MM.1S (cell line): ENCODE measurements at regions not wholly inside any gene's neighbourhood (a gene's known extent, or its start where the extent isn't known, plus 50 kb on each side); places are given as distances from the start of the nearest gene placed in this dataset.

Experiments used
- DNase-seq: peaks from one replicate; pipeline ENCODE4 v3.0.0-alpha.2; 2015
- H2AFZ ChIP-seq: fragments of 300-600 bp; sonication (generic); 2 replicates; pipeline ENCODE4 v1.6.0; 2016; ENCODE audit warnings: antibody characterized with exemption, low read length
- H3F3A ChIP-seq: fragments of 300-600 bp; sonication (generic); 2 replicates; pipeline ENCODE4 v1.6.1; 2016; ENCODE audit warnings: mild to moderate bottlenecking, antibody characterized with exemption, low read length, moderate library complexity, mixed read lengths; ENCODE audit not compliant: insufficient read depth
- H3K27ac ChIP-seq: fragments of 300-600 bp; sonication (generic); 2 replicates; pipeline ENCODE4 v1.5.1; 2016; ENCODE audit warnings: mild to moderate bottlenecking, low read length
- H3K27me3 ChIP-seq: fragments of 300-600 bp; sonication (generic); replicated peaks from 2 replicates; pipeline ENCODE4 v1.6.0; 2016; ENCODE audit warnings: low read length; ENCODE audit not compliant: insufficient read depth
- H3K36me3 ChIP-seq: fragments of 300-600 bp; sonication (generic); replicated peaks from 2 replicates; pipeline ENCODE4 v1.6.1; 2016; ENCODE audit warnings: mild to moderate bottlenecking, low read length, mixed read lengths; ENCODE audit not compliant: insufficient read depth
- H3K4me1 ChIP-seq: fragments of 300-600 bp; sonication (generic); 2 replicates; pipeline ENCODE4 v1.6.1; 2016; ENCODE audit warnings: low read length, mixed read lengths
- H3K4me2 ChIP-seq: fragments of 300-600 bp; sonication (generic); 2 replicates; pipeline ENCODE4 v1.6.0; 2016; ENCODE audit warnings: low read depth, low read length
- H3K4me3 ChIP-seq: fragments of 300-600 bp; sonication (generic); 2 replicates; pipeline ENCODE4 v1.5.1; 2016; ENCODE audit warnings: low read length, mixed read lengths
- H3K79me2 ChIP-seq: fragments of 300-600 bp; sonication (generic); 2 replicates; pipeline ENCODE4 v1.6.1; 2016; ENCODE audit warnings: mixed run types, low read length, mixed read lengths
- H3K9ac ChIP-seq: fragments of 300-600 bp; sonication (generic); 2 replicates; pipeline ENCODE4 v1.6.1; 2016; ENCODE audit warnings: low read length, mixed read lengths
- H3K9me2 ChIP-seq: fragments of 300-600 bp; sonication (generic); replicated peaks from 2 replicates; pipeline ENCODE4 v1.6.1; 2016; ENCODE audit warnings: mild to moderate bottlenecking, low read length, mixed read lengths; ENCODE audit not compliant: insufficient read depth
- H3K9me3 ChIP-seq: fragments of 300-600 bp; sonication (generic); replicated peaks from 2 replicates; pipeline ENCODE4 v1.6.1; 2016; ENCODE audit warnings: mild to moderate bottlenecking, low read length, mixed read lengths; ENCODE audit not compliant: insufficient read depth
- H4K20me1 ChIP-seq: fragments of 300-600 bp; sonication (generic); 2 replicates; pipeline ENCODE4 v1.6.1; 2016; ENCODE audit warnings: mild to moderate bottlenecking, low read length, moderate library complexity, mixed read lengths; ENCODE audit not compliant: insufficient read depth
- EZH2 ChIP-seq: fragments of 300-600 bp; sonication (generic); optimal IDR thresholded peaks from 2 replicates; pipeline ENCODE3; 2017; ENCODE audit warnings: low read depth, mild to moderate bottlenecking, antibody characterized with exemption, low read length, mixed read lengths
- EZH2phosphoT487 ChIP-seq: fragments of 300-600 bp; sonication (generic); IDR thresholded peaks from 2 replicates; pipeline ENCODE4 v1.6.1; 2018; ENCODE audit warnings: antibody characterized with exemption, low read length
- TF ChIP-seq, protein P1 (sequence below): fragments of 300-600 bp; sonication (generic); IDR thresholded peaks from 2 replicates; pipeline ENCODE4 v1.5.1; 2016; ENCODE audit warnings: antibody characterized with exemption, low read length, mixed read lengths

GRCh38 chr5:72034770-72035169 is 72.5 kb upstream of the MAP1B start:
- H3K4me1 ChIP-seq, result no peaks in the 10 kb centered on the region

GRCh38 chr5:72035831-72036230 is 71.4 kb upstream of the MAP1B start:
- no peaks in the 10 kb centered on the region for H3K4me1 ChIP-seq
- TF ChIP-seq EZH2, result no peak
- no peak for TF ChIP-seq EZH2phosphoT487
- TF ChIP-seq, protein P1, sequence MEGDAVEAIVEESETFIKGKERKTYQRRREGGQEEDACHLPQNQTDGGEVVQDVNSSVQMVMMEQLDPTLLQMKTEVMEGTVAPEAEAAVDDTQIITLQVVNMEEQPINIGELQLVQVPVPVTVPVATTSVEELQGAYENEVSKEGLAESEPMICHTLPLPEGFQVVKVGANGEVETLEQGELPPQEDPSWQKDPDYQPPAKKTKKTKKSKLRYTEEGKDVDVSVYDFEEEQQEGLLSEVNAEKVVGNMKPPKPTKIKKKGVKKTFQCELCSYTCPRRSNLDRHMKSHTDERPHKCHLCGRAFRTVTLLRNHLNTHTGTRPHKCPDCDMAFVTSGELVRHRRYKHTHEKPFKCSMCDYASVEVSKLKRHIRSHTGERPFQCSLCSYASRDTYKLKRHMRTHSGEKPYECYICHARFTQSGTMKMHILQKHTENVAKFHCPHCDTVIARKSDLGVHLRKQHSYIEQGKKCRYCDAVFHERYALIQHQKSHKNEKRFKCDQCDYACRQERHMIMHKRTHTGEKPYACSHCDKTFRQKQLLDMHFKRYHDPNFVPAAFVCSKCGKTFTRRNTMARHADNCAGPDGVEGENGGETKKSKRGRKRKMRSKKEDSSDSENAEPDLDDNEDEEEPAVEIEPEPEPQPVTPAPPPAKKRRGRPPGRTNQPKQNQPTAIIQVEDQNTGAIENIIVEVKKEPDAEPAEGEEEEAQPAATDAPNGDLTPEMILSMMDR, result no peak

More at GRCh38 chr5:72034770-72035169, 72.5 kb upstream of the MAP1B start:
- no peaks in the 10 kb centered on the region for H3K36me3 ChIP-seq
- H3K27ac ChIP-seq, result no peak overlapping the region
- H2AFZ ChIP-seq, result no peak overlapping the region
- no peak overlapping the region for H3K4me2 ChIP-seq
- TF ChIP-seq EZH2, result no peak
- TF ChIP-seq EZH2phosphoT487, result no peak
- TF ChIP-seq, protein P1, result no peak
- no peak overlapping the region for H3K4me3 ChIP-seq
- no peaks in the 10 kb centered on the region for H3K9me2 ChIP-seq
- H3K27me3 ChIP-seq, result no peaks in the 10 kb centered on the region
- DNase-seq, result no peak
- no peaks in the 10 kb centered on the region for H4K20me1 ChIP-seq
- no peaks in the 10 kb centered on the region for H3K9me3 ChIP-seq
- no peaks in the 10 kb centered on the region for H3F3A ChIP-seq
- no peak overlapping the region for H3K9ac ChIP-seq
- H3K79me2 ChIP-seq, result no peaks in the 10 kb centered on the region

DNA sequence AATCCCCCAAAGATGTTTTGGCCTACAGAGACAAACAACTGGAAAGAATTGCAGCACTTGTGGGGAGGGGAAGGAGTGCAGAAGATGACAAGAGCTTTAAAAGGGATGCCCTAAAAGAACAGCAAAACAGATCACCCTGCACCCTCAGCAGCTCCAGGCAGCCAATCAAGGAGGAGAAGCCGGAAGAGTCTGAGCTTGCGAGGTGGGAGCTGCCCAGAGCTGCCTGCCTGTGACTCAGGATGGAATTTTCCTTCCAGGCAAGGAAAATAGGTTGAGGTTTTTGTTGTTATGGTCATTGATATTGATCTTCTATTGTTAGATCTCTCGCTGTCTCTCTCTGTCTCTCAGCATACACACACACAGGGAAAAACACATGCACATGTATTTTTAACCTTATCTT is 70.3 kb upstream of the MAP1B start:
- no peaks in the 10 kb centered on the region for H3K9me2 ChIP-seq
- H3K79me2 ChIP-seq, result no peaks in the 10 kb centered on the region
- no peak for DNase-seq
- no peak overlapping the region for H2AFZ ChIP-seq
- no peaks in the 10 kb centered on the region for H3K27me3 ChIP-seq
- H3K4me3 ChIP-seq, result no peak overlapping the region
- no peaks in the 10 kb centered on the region for H3K4me1 ChIP-seq
- H3K4me2 ChIP-seq, result no peak overlapping the region
- H3F3A ChIP-seq, result no peaks in the 10 kb centered on the region
- H4K20me1 ChIP-seq, result no peaks in the 10 kb centered on the region
- H3K27ac ChIP-seq, result no peak overlapping the region
- H3K9ac ChIP-seq, result no peak overlapping the region
- TF ChIP-seq EZH2phosphoT487 (no peak), EZH2 (no peak)
- TF ChIP-seq, protein P1, result no peak
- H3K36me3 ChIP-seq, result no peaks in the 10 kb centered on the region
- no peaks in the 10 kb centered on the region for H3K9me3 ChIP-seq

More at GRCh38 chr5:72035831-72036230, 71.4 kb upstream of the MAP1B start:
- Histone ChIP-seq H3K9me2 (no peaks in the 10 kb centered on the region), H3K79me2 (no peaks in the 10 kb centered on the region), H3K27me3 (no peaks in the 10 kb centered on the region), H3K4me2 (no peak overlapping the region), H3K9me3 (no peaks in the 10 kb centered on the region), H3K9ac (no peak overlapping the region), H3K36me3 (no peaks in the 10 kb centered on the region), H4K20me1 (no peaks in the 10 kb centered on the region), H2AFZ (no peak overlapping the region), H3K27ac (no peak overlapping the region), H3F3A (no peaks in the 10 kb centered on the region), H3K4me3 (no peak overlapping the region)
- no peak for DNase-seq
